ENCODE measurements at regions not wholly inside any gene's neighbourhood (a gene's known extent, or its start where the extent isn't known, plus 50 kb on each side); places are given as distances from the start of the nearest gene placed in this dataset.

GRCh38 chr3:68151359-68151758 is 496.9 kb upstream of the SUCLG2 start:
- TF ChIP-seq POLR2AphosphoS5 (IDR thresholded peaks at IDR 0.05; ENCODE audit: borderline replicate concordance, low read depth, low read length) = no peak
- TF ChIP-seq EZH2 (IDR thresholded peaks at IDR 0.05) = no peak
- no peak for TF ChIP-seq FOXP2 (optimal IDR thresholded peaks at IDR 0.05; ENCODE audit: control extremely low read depth, extremely low read length, insufficient read depth)
